ENCODE measurements at regions not wholly inside any gene's neighbourhood (a gene's known extent, or its start where the extent isn't known, plus 50 kb on each side); places are given as distances from the start of the nearest gene placed in this dataset.

DNA sequence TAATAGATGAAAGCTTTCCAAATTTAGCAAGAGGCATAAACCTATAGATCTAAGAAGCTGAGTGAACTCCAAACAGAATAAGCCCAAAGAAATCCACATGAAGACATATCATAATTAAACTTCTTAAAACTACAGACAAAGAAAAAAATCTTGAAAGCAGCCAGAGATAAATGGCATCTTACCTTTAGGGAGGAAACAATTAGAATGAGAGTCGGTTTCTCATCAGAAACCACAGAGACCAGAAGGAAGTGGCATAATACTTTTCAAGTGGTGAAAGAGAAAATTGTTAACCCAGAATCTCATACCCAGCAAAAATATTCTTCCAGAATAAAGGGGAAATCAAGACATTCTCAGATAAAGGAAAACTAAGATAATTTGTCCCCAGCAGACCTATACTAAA lies 98.9 kb upstream of the NANOS1 start:
- TF ChIP-seq, protein P1, sequence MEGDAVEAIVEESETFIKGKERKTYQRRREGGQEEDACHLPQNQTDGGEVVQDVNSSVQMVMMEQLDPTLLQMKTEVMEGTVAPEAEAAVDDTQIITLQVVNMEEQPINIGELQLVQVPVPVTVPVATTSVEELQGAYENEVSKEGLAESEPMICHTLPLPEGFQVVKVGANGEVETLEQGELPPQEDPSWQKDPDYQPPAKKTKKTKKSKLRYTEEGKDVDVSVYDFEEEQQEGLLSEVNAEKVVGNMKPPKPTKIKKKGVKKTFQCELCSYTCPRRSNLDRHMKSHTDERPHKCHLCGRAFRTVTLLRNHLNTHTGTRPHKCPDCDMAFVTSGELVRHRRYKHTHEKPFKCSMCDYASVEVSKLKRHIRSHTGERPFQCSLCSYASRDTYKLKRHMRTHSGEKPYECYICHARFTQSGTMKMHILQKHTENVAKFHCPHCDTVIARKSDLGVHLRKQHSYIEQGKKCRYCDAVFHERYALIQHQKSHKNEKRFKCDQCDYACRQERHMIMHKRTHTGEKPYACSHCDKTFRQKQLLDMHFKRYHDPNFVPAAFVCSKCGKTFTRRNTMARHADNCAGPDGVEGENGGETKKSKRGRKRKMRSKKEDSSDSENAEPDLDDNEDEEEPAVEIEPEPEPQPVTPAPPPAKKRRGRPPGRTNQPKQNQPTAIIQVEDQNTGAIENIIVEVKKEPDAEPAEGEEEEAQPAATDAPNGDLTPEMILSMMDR (IDR thresholded peaks at IDR 0.05) = no peak
- no peak for TF ChIP-seq POLR2A (IDR thresholded peaks at IDR 0.05)
- TF ChIP-seq EP300 (IDR thresholded peaks at IDR 0.05) = no peak
- no peak for TF ChIP-seq POLR2AphosphoS5 (IDR thresholded peaks at IDR 0.05)
